Panc1 (cell line): ENCODE measurements at regions not wholly inside any gene's neighbourhood (a gene's known extent, or its start where the extent isn't known, plus 50 kb on each side); places are given as distances from the start of the nearest gene placed in this dataset.

Experiments
- CTCF ChIP-seq: fragments of 450-650 bp; IDR thresholded peaks from 2 replicates; pipeline ENCODE4 v1.5.1; 2017; ENCODE audit warnings: mild to moderate bottlenecking
- POLR2AphosphoS5 ChIP-seq: IDR thresholded peaks from 2 replicates; pipeline ENCODE4 v1.6.1; 2012; ENCODE audit warnings: mild to moderate bottlenecking, low read depth, low read length, moderate library complexity
- REST ChIP-seq, 2 experiments: IDR thresholded peaks; 2 replicates each; pipeline ENCODE4 v1.6.1; 2011 to 2012; ENCODE audit warnings: low read depth in 2 of 2, control low read depth in 1 of 2, low read length in 1 of 2, mild to moderate bottlenecking in 1 of 2, moderate library complexity in 1 of 2; ENCODE audit not compliant: insufficient read depth in 1 of 2
- TCF7L2 ChIP-seq: IDR thresholded peaks from 2 replicates; pipeline ENCODE4 v1.6.1; 2011; ENCODE audit warnings: mild to moderate bottlenecking, low read depth, low read length, inconsistent platforms

DNA sequence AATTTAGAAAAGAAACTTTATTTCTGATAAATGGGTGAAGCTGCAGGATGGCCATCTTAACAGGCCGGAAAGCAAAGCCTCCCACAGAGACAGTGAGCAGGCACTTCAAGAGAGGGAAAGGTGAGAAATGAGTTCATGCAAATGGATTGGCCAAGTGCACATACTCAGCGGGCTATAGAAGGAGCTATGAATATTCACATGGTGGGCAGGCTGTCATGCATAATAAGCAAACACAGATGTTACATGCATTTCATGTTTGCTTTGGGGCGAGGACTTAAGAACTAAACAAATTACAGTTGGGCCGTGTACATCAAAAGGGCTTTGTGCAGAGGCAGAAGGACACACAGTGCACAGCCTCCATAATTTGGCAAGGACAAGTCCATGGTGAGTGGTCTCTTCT is 69.8 kb upstream of the MAL start:
- TF ChIP-seq CTCF (no peak), POLR2AphosphoS5 (no peak), REST (IDR thresholded peaks at IDR 0.05; ENCODE audit: insufficient read depth in 1 of 2, low read depth in 2 of 2, low read length in 1 of 2) (no peak), TCF7L2 (no peak)
